HUES64 (cell line): ENCODE measurements at regions not wholly inside any gene's neighbourhood (a gene's known extent, or its start where the extent isn't known, plus 50 kb on each side); places are given as distances from the start of the nearest gene placed in this dataset.

Source experiments
- H3K27ac ChIP-seq: 2 replicates; pipeline ENCODE4 v1.7.0; 2013; ENCODE audit warnings: low read depth, low read length, inconsistent platforms
- H3K27me3 ChIP-seq: 2 replicates; pipeline ENCODE4 v1.6.1; 2013; ENCODE audit warnings: mild to moderate bottlenecking, low read length; ENCODE audit not compliant: insufficient read depth
- H3K36me3 ChIP-seq: 2 replicates; pipeline ENCODE4 v1.6.1; 2013; ENCODE audit warnings: mild to moderate bottlenecking, low read length; ENCODE audit not compliant: insufficient read depth
- H3K4me1 ChIP-seq: 2 replicates; pipeline ENCODE4 v1.6.1; 2013; ENCODE audit warnings: mild to moderate bottlenecking, low read length, moderate library complexity; ENCODE audit not compliant: insufficient read depth
- H3K4me3 ChIP-seq: 2 replicates; pipeline ENCODE4 v1.5.1; 2013; ENCODE audit warnings: mild to moderate bottlenecking, low read length, moderate library complexity
- H3K9ac ChIP-seq: 2 replicates; pipeline ENCODE4 v1.6.1; 2013; ENCODE audit warnings: mild to moderate bottlenecking, low read depth, low read length
- H3K9me3 ChIP-seq: 2 replicates; pipeline ENCODE4 v1.6.1; 2013; ENCODE audit warnings: low read depth, low read length; ENCODE audit not compliant: insufficient read depth
- WGBS: fragments of 150-250, 120-280 bp; methylation state at CpG from one replicate; pipeline ENCODE4 v1.1.7; 2013; ENCODE audit warnings: missing lambda C conversion rate; 5-methylcytosine and 5-hydroxymethylcytosine counted together

DNA sequence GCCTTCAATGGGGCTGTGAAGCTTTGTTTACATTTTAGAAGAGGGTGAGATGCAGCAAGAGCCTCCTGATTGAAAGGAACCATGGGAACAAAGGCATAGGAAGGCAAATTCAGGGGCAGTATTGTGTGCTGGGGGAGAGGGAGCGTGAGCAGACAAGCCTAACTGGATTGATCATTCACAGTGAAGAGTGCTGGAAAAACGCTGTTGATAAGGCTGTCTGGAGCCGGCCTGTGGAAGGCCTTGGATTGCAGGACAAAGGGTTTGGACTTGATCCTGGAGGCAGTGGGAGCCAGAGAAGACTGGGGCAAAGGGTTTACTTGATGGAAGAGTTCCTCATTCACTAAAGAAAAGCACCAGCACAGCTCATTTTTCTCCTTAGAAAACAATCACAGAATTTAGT is 160.5 kb downstream of the PAH start:
- Histone ChIP-seq H3K4me3 (no peak overlapping the region), H3K36me3 (no peaks in the 10 kb centered on the region), H3K9me3 (no peaks in the 10 kb centered on the region), H3K27ac (no peak overlapping the region), H3K27me3 (no peaks in the 10 kb centered on the region), H3K4me1 (no peaks in the 10 kb centered on the region), H3K9ac (no peak overlapping the region)
- 85% methylated on average over 3 of the region's 3 CpGs for WGBS

GRCh38 chr12:102755266-102755665 is 161.8 kb downstream of the PAH start:
- Histone ChIP-seq H3K4me1 (no peaks in the 10 kb centered on the region), H3K9ac (no peak overlapping the region), H3K36me3 (no peaks in the 10 kb centered on the region), H3K27ac (no peak overlapping the region), H3K4me3 (no peak overlapping the region), H3K27me3 (no peaks in the 10 kb centered on the region), H3K9me3 (no peaks in the 10 kb centered on the region)
- WGBS, result 94% methylated on average over 3 of the region's 3 CpGs

DNA sequence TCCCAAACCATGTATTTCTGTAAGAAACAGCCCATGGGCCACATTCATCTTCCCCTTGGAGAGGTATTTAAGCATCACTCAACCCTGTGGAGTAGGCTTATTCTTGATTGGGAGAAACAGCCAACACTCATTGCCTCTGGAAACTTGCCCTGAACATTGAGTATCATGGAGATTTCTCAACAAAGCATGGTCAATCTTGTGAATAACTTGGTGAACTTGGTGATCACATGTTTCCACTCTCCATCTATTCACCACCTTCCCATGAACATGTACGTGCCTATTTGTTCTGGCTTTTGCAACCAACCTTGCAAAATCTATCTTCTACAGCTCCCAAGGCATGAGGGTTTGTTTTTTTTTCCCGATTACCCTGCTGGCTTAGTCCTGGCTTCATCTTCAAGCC is 163.2 kb downstream of the PAH start:
- H3K4me3 ChIP-seq, result no peak overlapping the region
- 95% methylated on average over 2 of the region's 2 CpGs for WGBS

GRCh38 chr12:102748704-102749103 is 168.3 kb downstream of the PAH start:
- WGBS, result 98% methylated on average over 3 of the region's 3 CpGs
- Histone ChIP-seq H3K36me3 (no peaks in the 10 kb centered on the region), H3K9ac (no peak overlapping the region), H3K27me3 (no peaks in the 10 kb centered on the region), H3K27ac (no peak overlapping the region), H3K9me3 (no peaks in the 10 kb centered on the region), H3K4me3 (no peak overlapping the region), H3K4me1 (no peaks in the 10 kb centered on the region)

More for the DNA sequence above, 163.2 kb downstream of the PAH start:
- no peaks in the 10 kb centered on the region for H3K36me3 ChIP-seq
- no peak overlapping the region for H3K9ac ChIP-seq
- no peaks in the 10 kb centered on the region for H3K9me3 ChIP-seq
- H3K27ac ChIP-seq, result no peak overlapping the region
- H3K27me3 ChIP-seq, result no peaks in the 10 kb centered on the region
- no peaks in the 10 kb centered on the region for H3K4me1 ChIP-seq

GRCh38 chr12:102746963-102747362 is 170.1 kb downstream of the PAH start:
- Histone ChIP-seq H3K27me3 (no peaks in the 10 kb centered on the region), H3K27ac (no peak overlapping the region)
- WGBS, result 95% methylated on average over 4 of the region's 4 CpGs

DNA sequence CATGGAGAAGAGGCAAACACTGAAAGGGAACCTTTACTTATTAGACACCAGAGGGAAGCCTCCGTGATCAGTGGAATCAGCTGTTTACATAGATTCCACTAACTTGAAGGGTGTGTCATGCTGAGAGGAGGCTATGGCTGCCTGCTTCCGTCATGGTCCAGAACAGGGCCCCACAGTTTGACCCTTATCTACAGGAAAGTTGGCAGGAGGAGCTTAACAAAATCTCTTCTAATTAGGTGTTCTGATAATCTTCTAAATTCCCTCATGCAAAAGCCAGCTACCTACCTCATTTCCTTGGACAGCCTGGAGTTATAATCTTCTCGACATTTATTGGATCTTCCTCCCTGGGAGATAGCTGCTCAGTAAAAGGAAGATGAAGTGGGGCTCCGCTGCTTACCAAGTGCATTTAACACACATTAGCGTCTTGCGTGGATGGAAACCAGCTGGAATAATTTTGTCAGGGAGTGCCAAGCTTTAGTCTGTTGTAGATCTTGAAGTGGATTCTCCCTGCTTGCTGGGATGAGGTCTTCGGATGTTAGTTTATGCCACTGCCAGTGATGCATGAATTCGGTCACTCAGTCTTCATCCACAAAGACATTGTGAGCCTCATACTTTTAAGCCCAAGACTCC is 171.0 kb downstream of the PAH start:
- Histone ChIP-seq H3K9ac (no peak overlapping the region), H3K4me1 (no peaks in the 10 kb centered on the region), H3K9me3 (no peaks in the 10 kb centered on the region), H3K27ac (no peak overlapping the region), H3K27me3 (no peaks in the 10 kb centered on the region), H3K4me3 (no peak overlapping the region), H3K36me3 (no peaks in the 10 kb centered on the region)
- over 99% methylated on average over 8 of the region's 8 CpGs for WGBS

More at GRCh38 chr12:102746963-102747362, 170.1 kb downstream of the PAH start:
- no peaks in the 10 kb centered on the region for H3K9me3 ChIP-seq
- no peaks in the 10 kb centered on the region for H3K36me3 ChIP-seq
- no peaks in the 10 kb centered on the region for H3K4me1 ChIP-seq
- H3K9ac ChIP-seq, result no peak overlapping the region
- no peak overlapping the region for H3K4me3 ChIP-seq

- H3K9me3 ChIP-seq, result no peaks in the 10 kb centered on the region
- no peak overlapping the region for H3K9ac ChIP-seq
- no peak overlapping the region for H3K27ac ChIP-seq
- H3K27me3 ChIP-seq, result no peaks in the 10 kb centered on the region
- 100% methylated on average over 1 of the region's 3 CpGs for WGBS
- H3K36me3 ChIP-seq, result no peaks in the 10 kb centered on the region
- H3K4me1 ChIP-seq, result no peaks in the 10 kb centered on the region
- no peak overlapping the region for H3K4me3 ChIP-seq
Measured at GRCh38 chr12:102741196-102741595, 175.8 kb downstream of the PAH start.

- Histone ChIP-seq H3K4me1 (no peaks in the 10 kb centered on the region), H3K36me3 (no peaks in the 10 kb centered on the region), H3K27ac (no peak overlapping the region), H3K9me3 (no peaks in the 10 kb centered on the region), H3K27me3 (no peaks in the 10 kb centered on the region), H3K9ac (no peak overlapping the region), H3K4me3 (no peak overlapping the region)
- WGBS, result 90% methylated on average over 3 of the region's 3 CpGs
Measured at GRCh38 chr12:102740141-102740955, 176.7 kb downstream of the PAH start.

GRCh38 chr12:102736328-102736727 is 180.7 kb downstream of the PAH start:
- H3K27me3 ChIP-seq, result no peaks in the 10 kb centered on the region
- H3K36me3 ChIP-seq, result no peaks in the 10 kb centered on the region
- no peaks in the 10 kb centered on the region for H3K9me3 ChIP-seq
- H3K4me3 ChIP-seq, result no peak overlapping the region
- H3K9ac ChIP-seq, result no peak overlapping the region
- H3K4me1 ChIP-seq, result no peaks in the 10 kb centered on the region
- H3K27ac ChIP-seq, result no peak overlapping the region
- WGBS, result 100% methylated on average over 1 of the region's 1 CpG

DNA sequence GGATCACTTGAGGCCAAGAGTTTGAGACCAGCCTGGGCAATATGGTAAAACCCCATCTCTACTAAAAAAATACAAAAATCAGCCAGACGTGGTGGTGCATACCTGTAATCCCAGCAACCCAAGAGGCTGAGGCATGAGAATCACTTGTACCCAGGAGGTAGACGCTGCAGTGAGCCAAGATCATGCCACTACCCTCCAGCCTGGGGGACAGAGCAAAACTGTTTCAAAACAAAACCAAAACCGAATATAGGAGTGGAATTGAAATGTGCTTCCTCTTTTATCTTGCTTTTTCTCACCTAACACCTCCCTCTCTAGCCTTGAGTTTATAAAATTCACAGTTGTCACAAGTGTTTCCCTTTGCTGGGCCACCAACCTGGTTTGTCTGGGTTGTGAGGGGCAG is 181.9 kb downstream of the PAH start:
- H3K9ac ChIP-seq, result no peak overlapping the region
- no peaks in the 10 kb centered on the region for H3K36me3 ChIP-seq
- H3K9me3 ChIP-seq, result no peaks in the 10 kb centered on the region
- H3K27ac ChIP-seq, result no peak overlapping the region
- 91% methylated on average over 3 of the region's 3 CpGs for WGBS
- no peak overlapping the region for H3K4me3 ChIP-seq
- H3K27me3 ChIP-seq, result no peaks in the 10 kb centered on the region
- H3K4me1 ChIP-seq, result no peaks in the 10 kb centered on the region

- Histone ChIP-seq H3K4me3 (no peak overlapping the region), H3K9ac (no peak overlapping the region), H3K4me1 (no peaks in the 10 kb centered on the region), H3K27ac (no peak overlapping the region), H3K36me3 (no peaks in the 10 kb centered on the region), H3K9me3 (no peaks in the 10 kb centered on the region), H3K27me3 (no peaks in the 10 kb centered on the region)
- 91% methylated on average over 8 of the region's 8 CpGs for WGBS
Measured at GRCh38 chr12:102730996-102731395, 186.0 kb downstream of the PAH start.
